Stimulated activated CD8-positive, alpha-beta memory T cell treated with anti-CD3 and anti-CD28 coated beads, Interleukin-4, amount 100 ng/mL, for 4 hours (primary cell): ENCODE measurements at regions not wholly inside any gene's neighbourhood (a gene's known extent, or its start where the extent isn't known, plus 50 kb on each side); places are given as distances from the start of the nearest gene placed in this dataset.

Experiments used
- DNase-seq, 2 donors: peaks; one replicate each; pipeline ENCODE4 v3.0.0-alpha.2; 2020; ENCODE audit warnings: low read depth in 2 of 2, low spot score in 1 of 2

GRCh38 chr1:30275926-30276764 is 447.2 kb downstream of the MATN1 start:
- DNase-seq: no peak

GRCh38 chr1:30274976-30275621 is 448.3 kb downstream of the MATN1 start:
- DNase-seq: no peak

- no peak for DNase-seq
Observed at GRCh38 chr1:30274173-30274970, 449.0 kb downstream of the MATN1 start.

- no peak for DNase-seq
Observed at GRCh38 chr1:30273456-30273855, 449.9 kb downstream of the MATN1 start.

- no peak for DNase-seq
Observed at GRCh38 chr1:30273021-30273325, 450.4 kb downstream of the MATN1 start.

GRCh38 chr1:30272277-30273020 is 450.9 kb downstream of the MATN1 start:
- no peak for DNase-seq

- DNase-seq: no peak
Observed at GRCh38 chr1:30271401-30272276, 451.7 kb downstream of the MATN1 start.

GRCh38 chr1:30270461-30270860 is 452.9 kb downstream of the MATN1 start:
- DNase-seq: no peak

GRCh38 chr1:30268923-30269666 is 454.3 kb downstream of the MATN1 start:
- DNase-seq: no peak

GRCh38 chr1:30267856-30268255 is 455.5 kb downstream of the MATN1 start:
- no peak for DNase-seq

- DNase-seq: no peak
Observed at GRCh38 chr1:30267046-30267445, 456.3 kb downstream of the MATN1 start.

- no peak for DNase-seq
Observed at GRCh38 chr1:30265127-30266070, 458.0 kb downstream of the MATN1 start.

GRCh38 chr1:30264672-30265025 is 458.7 kb downstream of the MATN1 start:
- DNase-seq: no peak

GRCh38 chr1:30263888-30264671 is 459.3 kb downstream of the MATN1 start:
- no peak for DNase-seq

GRCh38 chr1:30263405-30263804 is 460.0 kb downstream of the MATN1 start:
- no peak for DNase-seq

- DNase-seq: no peak
Observed at GRCh38 chr1:30262158-30262557, 461.2 kb downstream of the MATN1 start.

GRCh38 chr1:30260318-30260717 is 463.1 kb downstream of the MATN1 start:
- no peak for DNase-seq

GRCh38 chr1:30259631-30260030 is 463.8 kb downstream of the MATN1 start:
- DNase-seq: no peak
